HepG2 (cell line): ENCODE measurements at regions not wholly inside any gene's neighbourhood (a gene's known extent, or its start where the extent isn't known, plus 50 kb on each side); places are given as distances from the start of the nearest gene placed in this dataset.

Experiments
- ATAC-seq: fragments of 200-7000 bp; cut with Tn5 transposase; 3 replicates; pipeline ENCODE4 v1.9.1; 2020; ENCODE audit warnings: mild to moderate bottlenecking, moderate library complexity
- BruUV-seq: library from RNA; stranded (reverse); fragments of 400-500 nt; replicated peaks from 2 replicates; lab custom pipeline; 2021; lab: Mats Ljungman, UMichigan
- CTCF ChIA-PET: fragments of 300-600 bp; formaldehyde crosslinking; extraction: SDS; loops from one replicate; lab custom pipeline; 2021; ENCODE audit warnings: low total read pairs, inconsistent platforms, low intra/inter-chr PET ratio; lab: Yijun Ruan, JAX
- POLR2A ChIA-PET: fragments of 350-600 bp; sonication (Branson Sonifier 250); formaldehyde crosslinking; loops from one replicate; lab custom pipeline; 2020; ENCODE audit warnings: antibody characterized with exemption, inconsistent platforms; lab: Yijun Ruan, JAX
- DNase-seq: peaks from one replicate; pipeline ENCODE4 v3.0.0-alpha.2; 2015; ENCODE audit warnings: low spot score
- FAIRE-seq: peaks from 3 replicates; lab custom pipeline; 2011; peaks lifted over from hg19 to GRCh38; lab: Jason Lieb, UNC
- H2AFZ ChIP-seq: one replicate; pipeline ENCODE4 v1.6.1; 2011; ENCODE audit warnings: low read length, inconsistent platforms
- H3K27ac ChIP-seq: fragments of 300-600 bp; 3 replicates; pipeline ENCODE4 v1.8.0; 2011; ENCODE audit warnings: mixed run types, mild to moderate bottlenecking, mixed read lengths, low read length, inconsistent platforms; ENCODE audit not compliant: insufficient read depth; ENCODE audit errors: extremely low read length
- H3K27me3 ChIP-seq, 2 experiments: fragments of 200-600 bp in 1 of 2; 2 replicates in 1 of 2; 3 replicates in 1 of 2; pipeline versions ENCODE4 v1.6.0 to v1.8.0; 2011; ENCODE audit warnings: low read length in 2 of 2, mild to moderate bottlenecking in 2 of 2, moderate library complexity in 2 of 2, inconsistent platforms in 1 of 2; ENCODE audit not compliant: insufficient read depth in 2 of 2, control insufficient read depth in 1 of 2
- H3K36me3 ChIP-seq, 2 experiments: fragments of 200-600 bp in 1 of 2; replicated peaks in 1 of 2; 2 replicates in 1 of 2; 3 replicates in 1 of 2; pipeline versions ENCODE4 v1.5.1 to v1.8.0; 2011; ENCODE audit warnings: low read length in 2 of 2, inconsistent platforms in 1 of 2; ENCODE audit not compliant: insufficient read depth in 2 of 2, control insufficient read depth in 1 of 2
- H3K4me1 ChIP-seq: 2 replicates; pipeline ENCODE4 v1.5.1; 2012; ENCODE audit warnings: low read length, inconsistent platforms; ENCODE audit not compliant: insufficient read depth
- H3K4me2 ChIP-seq: 2 replicates; pipeline ENCODE4 v1.6.0; 2011; ENCODE audit warnings: low read depth, low read length, inconsistent platforms
- H3K4me3 ChIP-seq, 3 experiments: fragments of 200-600 bp in 1 of 3; sonication (generic), shearing (Covaris generic) in 1 of 3; replicated peaks in 1 of 3; 2 replicates each; pipeline ENCODE4 v1.5.1; 2011 to 2016; ENCODE audit warnings: low read length in 3 of 3, inconsistent platforms in 2 of 3, low read depth in 2 of 3, mild to moderate bottlenecking in 2 of 3, control low read depth in 1 of 3, mixed read lengths in 1 of 3; ENCODE audit not compliant: insufficient read depth in 1 of 3
- H3K79me2 ChIP-seq: one replicate; pipeline ENCODE4 v1.6.1; 2011; ENCODE audit warnings: low read length, inconsistent platforms; ENCODE audit not compliant: insufficient read depth
- H3K9ac ChIP-seq: 2 replicates; pipeline ENCODE4 v1.6.0; 2011; ENCODE audit warnings: mild to moderate bottlenecking, low read depth, low read length, inconsistent platforms; ENCODE audit not compliant: insufficient read depth
- H3K9me3 ChIP-seq: 2 replicates; pipeline ENCODE4 v1.5.1; 2012; ENCODE audit warnings: mild to moderate bottlenecking, low read length
- H4K20me1 ChIP-seq: 2 replicates; pipeline ENCODE4 v1.6.0; 2011; ENCODE audit warnings: inconsistent platforms, mild to moderate bottlenecking, low read length, moderate library complexity; ENCODE audit not compliant: insufficient read depth
- CENPT ChIP-seq: sonication (generic); formaldehyde crosslinking; IDR thresholded peaks from 2 replicates; pipeline ENCODE4 v1.8.0; 2022; ENCODE audit warnings: low read depth, mild to moderate bottlenecking, moderate library complexity, missing genetic modification reagents
- IRF1 ChIP-seq: sonication (generic); formaldehyde crosslinking; IDR thresholded peaks from 2 replicates; pipeline ENCODE4 v1.4.0; 2020; ENCODE audit warnings: low read depth, mild to moderate bottlenecking, missing genetic modification reagents
- KLF6 ChIP-seq: IDR thresholded peaks from 2 replicates; pipeline ENCODE4 v1.8.0; 2016; ENCODE audit warnings: missing biosample characterization, missing genetic modification reagents
- LBX2 ChIP-seq: sonication (generic); formaldehyde crosslinking; IDR thresholded peaks from 2 replicates; pipeline ENCODE4 v1.5.0; 2020; ENCODE audit warnings: missing genetic modification reagents, mild to moderate bottlenecking, borderline replicate concordance
- NAIF1 ChIP-seq: sonication (generic); formaldehyde crosslinking; IDR thresholded peaks from 2 replicates; pipeline ENCODE4 v1.5.0; 2020; ENCODE audit warnings: mild to moderate bottlenecking, missing genetic modification reagents, borderline replicate concordance
- ZNF574 ChIP-seq: sonication (generic); formaldehyde crosslinking; IDR thresholded peaks from 2 replicates; pipeline ENCODE4 v1.4.0; 2020; ENCODE audit warnings: missing genetic modification reagents
- ZNF589 ChIP-seq: sonication (generic); formaldehyde crosslinking; conservative IDR thresholded peaks from 2 replicates; pipeline ENCODE4 v1.8.0; 2022; ENCODE audit warnings: mild to moderate bottlenecking, moderate library complexity, missing genetic modification reagents
- WGBS: methylation state at CpG from one replicate; pipeline ENCODE4 v1.1.6; 2017; ENCODE audit warnings: low lambda C conversion rate; 5-methylcytosine and 5-hydroxymethylcytosine counted together
- in situ Hi-C: cut with HindIII; loops from 2 replicates; pipeline ENCODE4 v1.10.0; 2017; ENCODE audit warnings: low pct_unique_long_range_greater_than_20kb; ENCODE audit not compliant: extremely low pct_ligation_motif_present
- intact Hi-C: fragments of 100-400 bp; cut with micrococcal nuclease; formaldehyde crosslinking; loops from one replicate; pipeline ENCODE4 v1.10.0; 2022; ENCODE audit not compliant: unreplicated experiment
- TF ChIP-seq, protein P1 (sequence below): sonication (generic); formaldehyde crosslinking; IDR thresholded peaks from 2 replicates; pipeline ENCODE4 v1.4.0; 2020; ENCODE audit warnings: missing genetic modification reagents, borderline replicate concordance
- TF ChIP-seq, protein P2 (sequence below): sonication (generic); formaldehyde crosslinking; IDR thresholded peaks from 2 replicates; pipeline ENCODE4 v1.4.0; 2020; ENCODE audit warnings: mild to moderate bottlenecking, missing genetic modification reagents
- TF ChIP-seq, protein P3 (sequence below): sonication (generic); formaldehyde crosslinking; IDR thresholded peaks from 2 replicates; pipeline ENCODE4 v1.5.1; 2020; ENCODE audit warnings: mild to moderate bottlenecking, missing genetic modification reagents, moderate library complexity

DNA sequence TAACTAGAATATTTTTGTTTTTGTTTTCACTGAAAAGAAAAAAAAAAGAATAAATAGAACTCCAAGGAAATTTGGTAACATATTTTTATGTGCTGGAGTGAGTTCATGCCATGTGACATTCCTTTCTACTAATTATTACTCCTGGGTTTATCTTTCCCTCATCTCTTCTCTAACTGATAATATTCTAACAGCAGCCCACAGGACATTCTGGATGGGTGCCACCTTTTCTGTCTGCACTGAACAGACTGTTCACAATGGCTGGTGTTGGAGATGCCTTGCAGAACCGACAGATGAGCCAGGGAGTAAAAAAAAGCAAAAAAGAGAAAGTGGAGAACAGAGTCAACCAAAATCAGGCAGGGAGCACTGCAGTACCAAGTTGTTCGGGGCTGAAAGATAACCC is 151.3 kb downstream of the OR4M2 start:
- FAIRE-seq (no peak), DNase-seq (no peak), ATAC-seq (no peak)
- Histone ChIP-seq H4K20me1 (no peaks in the 10 kb centered on the region), H3K9ac (no peak overlapping the region), H3K9me3 (no peaks in the 10 kb centered on the region), H3K4me1 (no peaks in the 10 kb centered on the region; the same call in 1 of the 2 replicates), H3K79me2 (no peaks in the 10 kb centered on the region), H3K36me3 (no peaks in the 10 kb centered on the region), H3K4me3 (no peak overlapping the region), H2AFZ (no peak overlapping the region), H3K27ac (no peak overlapping the region)
- ChIA-PET CTCF (no interaction called here), POLR2A (no interaction called here)
- no TSS peak for BruUV-seq
- WGBS: 29% methylated on average over 2 of the region's 2 CpGs
- intact Hi-C loops (no loop called here), in situ Hi-C loops (no loop called here)
- TF ChIP-seq ZNF589 (CRISPR knock-in tag) (no peak), ZNF574 (no peak), IRF1 (CRISPR knock-in tag) (no peak), CENPT (CRISPR knock-in tag) (no peak), NAIF1 (CRISPR knock-in tag) (no peak), LBX2 (CRISPR knock-in tag) (no peak), KLF6 (CRISPR knock-in tag) (no peak)
- TF ChIP-seq, protein P1, sequence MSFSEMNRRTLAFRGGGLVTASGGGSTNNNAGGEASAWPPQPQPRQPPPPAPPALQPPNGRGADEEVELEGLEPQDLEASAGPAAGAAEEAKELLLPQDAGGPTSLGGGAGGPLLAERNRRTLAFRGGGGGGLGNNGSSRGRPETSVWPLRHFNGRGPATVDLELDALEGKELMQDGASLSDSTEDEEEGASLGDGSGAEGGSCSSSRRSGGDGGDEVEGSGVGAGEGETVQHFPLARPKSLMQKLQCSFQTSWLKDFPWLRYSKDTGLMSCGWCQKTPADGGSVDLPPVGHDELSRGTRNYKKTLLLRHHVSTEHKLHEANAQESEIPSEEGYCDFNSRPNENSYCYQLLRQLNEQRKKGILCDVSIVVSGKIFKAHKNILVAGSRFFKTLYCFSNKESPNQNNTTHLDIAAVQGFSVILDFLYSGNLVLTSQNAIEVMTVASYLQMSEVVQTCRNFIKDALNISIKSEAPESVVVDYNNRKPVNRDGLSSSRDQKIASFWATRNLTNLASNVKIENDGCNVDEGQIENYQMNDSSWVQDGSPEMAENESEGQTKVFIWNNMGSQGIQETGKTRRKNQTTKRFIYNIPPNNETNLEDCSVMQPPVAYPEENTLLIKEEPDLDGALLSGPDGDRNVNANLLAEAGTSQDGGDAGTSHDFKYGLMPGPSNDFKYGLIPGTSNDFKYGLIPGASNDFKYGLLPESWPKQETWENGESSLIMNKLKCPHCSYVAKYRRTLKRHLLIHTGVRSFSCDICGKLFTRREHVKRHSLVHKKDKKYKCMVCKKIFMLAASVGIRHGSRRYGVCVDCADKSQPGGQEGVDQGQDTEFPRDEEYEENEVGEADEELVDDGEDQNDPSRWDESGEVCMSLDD (CRISPR knock-in tag): no peak
- TF ChIP-seq, protein P2, sequence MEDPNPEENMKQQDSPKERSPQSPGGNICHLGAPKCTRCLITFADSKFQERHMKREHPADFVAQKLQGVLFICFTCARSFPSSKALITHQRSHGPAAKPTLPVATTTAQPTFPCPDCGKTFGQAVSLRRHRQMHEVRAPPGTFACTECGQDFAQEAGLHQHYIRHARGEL (CRISPR knock-in tag): no peak
- TF ChIP-seq, protein P3, sequence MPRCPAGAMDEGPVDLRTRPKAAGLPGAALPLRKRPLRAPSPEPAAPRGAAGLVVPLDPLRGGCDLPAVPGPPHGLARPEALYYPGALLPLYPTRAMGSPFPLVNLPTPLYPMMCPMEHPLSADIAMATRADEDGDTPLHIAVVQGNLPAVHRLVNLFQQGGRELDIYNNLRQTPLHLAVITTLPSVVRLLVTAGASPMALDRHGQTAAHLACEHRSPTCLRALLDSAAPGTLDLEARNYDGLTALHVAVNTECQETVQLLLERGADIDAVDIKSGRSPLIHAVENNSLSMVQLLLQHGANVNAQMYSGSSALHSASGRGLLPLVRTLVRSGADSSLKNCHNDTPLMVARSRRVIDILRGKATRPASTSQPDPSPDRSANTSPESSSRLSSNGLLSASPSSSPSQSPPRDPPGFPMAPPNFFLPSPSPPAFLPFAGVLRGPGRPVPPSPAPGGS (CRISPR knock-in tag): no peak
- TF ChIP-seq, all 625 proteins: peak for 0
- Histone ChIP-seq H3K27me3 (no peaks in the 10 kb centered on the region; a peak in 1 of 5 replicates), H3K4me2 (no peak overlapping the region)
